ENCODE measurements at regions not wholly inside any gene's neighbourhood (a gene's known extent, or its start where the extent isn't known, plus 50 kb on each side); places are given as distances from the start of the nearest gene placed in this dataset.
"Not testable (repeated sequence)": the region's sequence is repeated elsewhere in the genome, so short reads cannot be mapped to it uniquely, and the experiment has no call there.

GRCh38 chr16:26454102-26454501 is 612.6 kb upstream of the C16orf82 start:
- no peak overlapping the region for H3K27ac ChIP-seq
- no peaks in the 10 kb centered on the region for H3K36me3 ChIP-seq
- H3K4me3 ChIP-seq (ENCODE audit: low read depth in 1 of 2, low read length in 1 of 2) = no peak overlapping the region
- no peaks in the 10 kb centered on the region for H3K4me1 ChIP-seq (ENCODE audit: control insufficient read depth in 1 of 2, insufficient read depth in 1 of 2, low read depth in 1 of 2, low read length in 1 of 2)
- H3K27me3 ChIP-seq = no peaks in the 10 kb centered on the region
- no peaks in the 10 kb centered on the region for H3K9me3 ChIP-seq
- TF ChIP-seq, protein P1, sequence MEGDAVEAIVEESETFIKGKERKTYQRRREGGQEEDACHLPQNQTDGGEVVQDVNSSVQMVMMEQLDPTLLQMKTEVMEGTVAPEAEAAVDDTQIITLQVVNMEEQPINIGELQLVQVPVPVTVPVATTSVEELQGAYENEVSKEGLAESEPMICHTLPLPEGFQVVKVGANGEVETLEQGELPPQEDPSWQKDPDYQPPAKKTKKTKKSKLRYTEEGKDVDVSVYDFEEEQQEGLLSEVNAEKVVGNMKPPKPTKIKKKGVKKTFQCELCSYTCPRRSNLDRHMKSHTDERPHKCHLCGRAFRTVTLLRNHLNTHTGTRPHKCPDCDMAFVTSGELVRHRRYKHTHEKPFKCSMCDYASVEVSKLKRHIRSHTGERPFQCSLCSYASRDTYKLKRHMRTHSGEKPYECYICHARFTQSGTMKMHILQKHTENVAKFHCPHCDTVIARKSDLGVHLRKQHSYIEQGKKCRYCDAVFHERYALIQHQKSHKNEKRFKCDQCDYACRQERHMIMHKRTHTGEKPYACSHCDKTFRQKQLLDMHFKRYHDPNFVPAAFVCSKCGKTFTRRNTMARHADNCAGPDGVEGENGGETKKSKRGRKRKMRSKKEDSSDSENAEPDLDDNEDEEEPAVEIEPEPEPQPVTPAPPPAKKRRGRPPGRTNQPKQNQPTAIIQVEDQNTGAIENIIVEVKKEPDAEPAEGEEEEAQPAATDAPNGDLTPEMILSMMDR (IDR thresholded peaks at IDR 0.05) = no peak

DNA sequence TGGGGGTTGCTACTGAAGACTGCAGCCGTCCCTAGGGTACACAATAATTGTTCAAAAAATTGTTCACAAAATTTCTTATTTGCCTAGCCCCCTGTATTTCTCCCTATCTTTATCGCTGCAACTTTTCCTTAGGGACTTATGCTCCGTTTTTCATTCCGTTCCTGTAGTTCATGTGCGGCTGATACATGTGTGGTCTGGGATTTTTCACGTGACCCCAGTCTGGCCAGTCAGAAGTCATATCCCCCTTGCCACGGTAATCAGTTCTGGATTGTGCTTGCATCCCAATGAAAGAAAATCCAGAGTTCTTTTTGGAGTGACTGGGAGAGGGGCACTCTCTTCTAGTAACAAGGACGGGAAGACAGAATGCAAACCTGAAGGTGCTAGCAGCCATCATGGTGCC is 610.7 kb upstream of the C16orf82 start:
- Histone ChIP-seq H3K4me3 (ENCODE audit: low read depth in 1 of 2, low read length in 1 of 2) (no peak overlapping the region), H3K27ac (no peak overlapping the region), H3K36me3 (no peaks in the 10 kb centered on the region), H3K27me3 (no peaks in the 10 kb centered on the region), H3K4me1 (ENCODE audit: control insufficient read depth in 1 of 2, insufficient read depth in 1 of 2, low read depth in 1 of 2, low read length in 1 of 2) (no peaks in the 10 kb centered on the region), H3K9me3 (no peaks in the 10 kb centered on the region)
- TF ChIP-seq, protein P1 (IDR thresholded peaks at IDR 0.05) = no peak

DNA sequence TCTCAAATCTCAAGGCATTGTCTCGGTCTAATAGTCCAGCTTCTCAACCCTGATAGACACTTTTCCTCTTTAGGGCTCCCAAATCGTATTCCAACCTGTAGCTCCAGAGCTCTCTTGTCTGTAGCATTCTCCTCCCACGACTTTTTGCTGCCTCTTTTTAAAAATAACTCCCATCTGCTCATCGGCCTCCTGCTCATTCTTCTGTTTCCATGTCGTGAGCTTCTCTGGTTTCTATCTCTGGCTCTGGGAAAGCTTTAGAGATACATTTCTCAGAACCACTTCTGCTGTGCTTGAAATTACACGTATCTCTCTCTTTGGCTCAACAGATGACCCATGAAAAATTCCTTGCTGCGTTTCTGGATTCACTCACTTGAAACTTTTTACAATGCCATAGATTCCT is 609.6 kb upstream of the C16orf82 start:
- TF ChIP-seq, protein P1 (IDR thresholded peaks at IDR 0.05) = no peak
- H3K9me3 ChIP-seq = no peaks in the 10 kb centered on the region

GRCh38 chr16:26457882-26458281 is 608.8 kb upstream of the C16orf82 start:
- H3K4me3 ChIP-seq (ENCODE audit: low read depth in 1 of 2, low read length in 1 of 2) = no peak overlapping the region
- TF ChIP-seq, protein P1 (IDR thresholded peaks at IDR 0.05) = no peak
- H3K36me3 ChIP-seq = no peaks in the 10 kb centered on the region
- H3K9me3 ChIP-seq = no peaks in the 10 kb centered on the region
- H3K4me1 ChIP-seq (ENCODE audit: control insufficient read depth in 1 of 2, insufficient read depth in 1 of 2, low read depth in 1 of 2, low read length in 1 of 2) = no peaks in the 10 kb centered on the region
- H3K27me3 ChIP-seq = no peaks in the 10 kb centered on the region
- no peak overlapping the region for H3K27ac ChIP-seq

More for the DNA sequence above, 609.6 kb upstream of the C16orf82 start:
- Histone ChIP-seq H3K4me1 (ENCODE audit: control insufficient read depth in 1 of 2, insufficient read depth in 1 of 2, low read depth in 1 of 2, low read length in 1 of 2) (no peaks in the 10 kb centered on the region), H3K27me3 (no peaks in the 10 kb centered on the region), H3K36me3 (no peaks in the 10 kb centered on the region), H3K4me3 (ENCODE audit: low read depth in 1 of 2, low read length in 1 of 2) (no peak overlapping the region), H3K27ac (no peak overlapping the region)

DNA sequence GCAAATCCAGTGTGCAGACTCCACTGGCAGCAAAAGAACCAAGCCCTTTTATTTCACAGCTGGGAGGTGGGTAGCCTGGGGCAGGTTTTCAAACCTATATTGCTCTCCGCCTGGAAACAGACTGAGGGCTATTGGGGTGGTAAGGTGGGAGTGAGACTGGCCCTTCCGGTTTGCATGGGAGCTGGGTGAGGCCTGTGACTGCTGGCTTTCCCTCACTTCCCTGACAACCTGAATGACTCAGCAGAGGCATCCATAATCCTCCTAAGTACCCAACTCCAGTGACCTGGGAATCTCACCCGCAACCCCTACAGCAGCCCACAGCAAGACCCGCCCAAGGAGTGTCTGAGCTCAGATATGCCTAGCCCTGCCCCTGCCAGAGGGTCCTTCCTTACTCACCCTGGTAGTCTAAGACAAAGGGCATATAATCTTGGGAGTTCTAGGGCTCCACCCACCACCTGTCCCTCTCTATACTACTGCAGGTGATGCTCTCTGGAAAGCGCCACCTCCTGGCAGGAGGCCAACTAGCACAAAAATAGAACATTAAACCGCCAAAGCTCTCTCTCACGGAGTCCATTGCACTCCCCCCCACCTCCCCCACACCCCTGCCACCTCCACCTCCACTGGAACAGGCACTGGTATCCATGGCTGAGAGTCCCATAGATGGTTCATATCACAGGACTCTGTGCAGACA is 602.0 kb upstream of the C16orf82 start:
- Histone ChIP-seq H3K36me3 (no peaks in the 10 kb centered on the region), H3K4me3 (ENCODE audit: low read depth in 1 of 2, low read length in 1 of 2) (no peak overlapping the region), H3K9me3 (no peaks in the 10 kb centered on the region), H3K27ac (no peak overlapping the region), H3K27me3 (no peaks in the 10 kb centered on the region), H3K4me1 (ENCODE audit: control insufficient read depth in 1 of 2, insufficient read depth in 1 of 2, low read depth in 1 of 2, low read length in 1 of 2) (no peaks in the 10 kb centered on the region)
- TF ChIP-seq, protein P1 (IDR thresholded peaks at IDR 0.05) = no peak

DNA sequence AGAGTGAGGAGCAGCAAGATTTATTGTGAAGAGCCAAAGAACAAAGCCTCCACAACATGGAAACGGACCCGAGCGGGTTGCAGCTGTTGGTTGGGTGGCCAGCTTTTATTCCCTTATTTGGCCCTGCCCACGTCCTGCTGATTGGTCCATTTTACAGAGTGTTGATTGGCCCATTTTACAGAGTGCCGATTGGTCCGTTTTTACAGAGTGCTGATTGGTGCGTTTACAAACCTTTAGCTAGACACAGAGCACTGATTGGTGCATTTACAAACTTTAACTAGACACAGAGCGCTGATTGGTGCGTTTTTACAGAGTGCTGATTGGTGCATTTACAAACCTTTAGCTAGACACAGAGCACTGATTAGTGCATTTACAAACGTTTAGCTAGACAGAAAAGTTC is 592.3 kb upstream of the C16orf82 start:
- H3K27me3 ChIP-seq; H3K27ac ChIP-seq; H3K36me3 ChIP-seq; H3K4me3 ChIP-seq (ENCODE audit: low read depth in 1 of 2, low read length in 1 of 2); H3K9me3 ChIP-seq; H3K4me1 ChIP-seq (ENCODE audit: control insufficient read depth in 1 of 2, insufficient read depth in 1 of 2, low read depth in 1 of 2, low read length in 1 of 2): not testable (repeated sequence)

Measured in neutrophil (primary cell).